DND-41 (cell line): ENCODE measurements at regions not wholly inside any gene's neighbourhood (a gene's known extent, or its start where the extent isn't known, plus 50 kb on each side); places are given as distances from the start of the nearest gene placed in this dataset.

ENCODE experiments used
- CTCF ChIP-seq: IDR thresholded peaks from 2 replicates; pipeline ENCODE4 v1.5.1; 2012; ENCODE audit warnings: borderline replicate concordance, low read length, moderate library complexity, mild to moderate bottlenecking; ENCODE audit not compliant: poor library complexity, severe bottlenecking; ENCODE audit errors: extremely low read depth
- EZH2 ChIP-seq: IDR thresholded peaks from 3 replicates; pipeline ENCODE4 v1.6.1; 2012; ENCODE audit warnings: borderline replicate concordance, low read depth, mild to moderate bottlenecking, moderate library complexity, low read length, inconsistent platforms; ENCODE audit not compliant: severe bottlenecking

GRCh38 chr3:141815667-141816066, 52.5 kb downstream of the GRK7 start:
- TF ChIP-seq CTCF: no peak
- TF ChIP-seq EZH2: no peak
